GM18519 (cell line): ENCODE measurements at regions not wholly inside any gene's neighbourhood (a gene's known extent, or its start where the extent isn't known, plus 50 kb on each side); places are given as distances from the start of the nearest gene placed in this dataset.
"Not testable (repeated sequence)": the region's sequence is repeated elsewhere in the genome, so short reads cannot be mapped to it uniquely, and the experiment has no call there.

Experiments
- ATAC-seq: cut with Tn5 transposase; IDR thresholded peaks from one replicate; pipeline ENCODE4 v1.9.1; 2021; ENCODE audit warnings: mild to moderate bottlenecking, moderate library complexity; ENCODE audit not compliant: unreplicated experiment, low FRiP score

DNA sequence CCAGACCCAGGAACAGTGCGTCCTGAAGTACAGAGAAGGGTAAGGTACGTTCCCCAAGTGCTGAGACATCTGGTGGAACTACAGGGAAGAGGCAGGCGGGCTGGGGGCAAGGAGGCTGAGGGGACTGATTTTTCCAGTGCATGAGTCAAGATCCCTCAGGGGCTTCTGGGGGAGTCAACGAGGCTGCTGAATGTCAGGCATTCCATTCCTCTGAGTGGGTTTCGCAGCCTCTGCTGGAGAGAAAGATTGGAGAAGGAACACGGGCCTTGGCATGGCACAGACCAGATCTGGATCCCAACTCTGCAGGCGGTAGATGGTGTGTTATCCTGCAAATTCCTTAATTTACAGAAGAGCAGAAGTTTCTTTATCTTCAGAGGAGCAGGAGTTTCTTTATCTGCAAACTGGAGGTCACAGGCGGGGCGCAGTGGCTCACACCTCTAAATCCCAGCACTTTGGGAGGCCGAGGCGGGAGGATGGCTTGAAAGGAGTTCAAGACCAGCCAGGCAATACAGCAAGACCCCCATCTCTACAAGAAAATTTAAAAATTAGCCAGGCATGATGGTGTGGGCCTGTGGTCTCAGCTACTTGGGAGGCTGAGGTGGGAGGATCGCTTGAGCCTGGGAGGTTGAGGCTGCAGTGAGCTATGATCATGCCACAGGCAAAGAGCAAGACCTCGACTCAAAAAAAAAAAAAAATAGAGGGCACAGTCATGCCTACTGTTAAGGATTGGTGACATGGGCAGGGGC is 132.6 kb upstream of the MAP1LC3B2 start:
- ATAC-seq, result no peak

DNA sequence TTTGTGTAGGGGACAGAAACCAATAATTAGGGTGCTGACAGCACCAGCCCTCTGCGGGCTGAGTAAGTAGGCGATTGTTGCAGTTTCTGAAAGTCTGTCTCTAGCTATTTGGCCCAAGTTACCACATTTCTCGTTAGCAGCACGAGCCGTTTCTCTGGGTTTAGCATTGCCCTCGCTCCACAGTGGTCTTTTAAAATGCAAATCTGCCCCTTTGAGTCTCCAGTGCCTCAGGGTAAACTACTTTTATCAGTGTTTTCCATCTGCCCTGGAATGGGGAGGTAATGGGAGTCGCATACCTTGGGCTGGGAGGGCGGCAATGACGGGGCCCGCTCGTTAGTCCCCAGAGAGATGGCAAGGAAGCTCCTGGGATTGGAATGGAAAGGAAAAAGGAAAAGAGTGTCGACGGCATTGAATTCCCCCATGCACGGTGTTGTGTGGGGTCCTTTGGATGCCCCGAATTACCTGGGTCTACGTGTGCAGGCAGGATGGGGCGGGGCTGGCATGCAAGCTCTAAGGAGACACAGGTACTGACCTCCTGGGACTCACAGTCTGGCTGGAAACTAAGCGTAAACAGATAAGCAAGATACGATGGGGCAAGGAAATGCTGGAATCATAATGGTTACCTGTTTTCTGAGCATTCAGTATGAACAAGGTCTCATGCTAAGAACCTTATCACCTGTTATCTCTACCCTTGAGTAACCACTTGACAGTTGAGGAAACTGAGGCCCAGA is 131.8 kb upstream of the MAP1LC3B2 start:
- ATAC-seq, result no peak

DNA sequence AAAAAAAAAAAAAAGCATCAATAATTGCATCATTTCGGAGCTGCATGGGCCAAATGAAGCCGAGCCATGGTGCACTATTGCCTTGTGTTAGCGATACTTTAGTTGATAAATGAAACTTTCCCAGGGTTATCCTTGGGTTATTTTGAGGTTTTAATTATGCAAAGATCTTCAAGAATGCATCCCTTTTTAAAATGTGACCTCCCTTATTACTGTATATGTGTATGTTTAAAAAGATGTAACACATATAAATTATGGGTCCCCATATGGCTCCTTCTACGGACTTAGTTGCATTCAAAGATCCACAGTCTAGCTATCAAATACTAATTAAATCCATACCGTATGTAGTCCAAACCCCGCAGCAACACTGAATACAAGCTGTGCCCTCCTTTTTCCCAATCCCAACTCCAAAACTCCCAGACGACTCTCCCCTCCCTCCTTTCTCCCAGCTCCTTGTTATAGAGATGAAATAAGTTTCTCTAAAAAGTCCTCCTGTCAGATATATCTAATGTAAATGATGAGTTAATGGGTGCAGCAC is 129.3 kb upstream of the MAP1LC3B2 start:
- ATAC-seq, result no peak

DNA sequence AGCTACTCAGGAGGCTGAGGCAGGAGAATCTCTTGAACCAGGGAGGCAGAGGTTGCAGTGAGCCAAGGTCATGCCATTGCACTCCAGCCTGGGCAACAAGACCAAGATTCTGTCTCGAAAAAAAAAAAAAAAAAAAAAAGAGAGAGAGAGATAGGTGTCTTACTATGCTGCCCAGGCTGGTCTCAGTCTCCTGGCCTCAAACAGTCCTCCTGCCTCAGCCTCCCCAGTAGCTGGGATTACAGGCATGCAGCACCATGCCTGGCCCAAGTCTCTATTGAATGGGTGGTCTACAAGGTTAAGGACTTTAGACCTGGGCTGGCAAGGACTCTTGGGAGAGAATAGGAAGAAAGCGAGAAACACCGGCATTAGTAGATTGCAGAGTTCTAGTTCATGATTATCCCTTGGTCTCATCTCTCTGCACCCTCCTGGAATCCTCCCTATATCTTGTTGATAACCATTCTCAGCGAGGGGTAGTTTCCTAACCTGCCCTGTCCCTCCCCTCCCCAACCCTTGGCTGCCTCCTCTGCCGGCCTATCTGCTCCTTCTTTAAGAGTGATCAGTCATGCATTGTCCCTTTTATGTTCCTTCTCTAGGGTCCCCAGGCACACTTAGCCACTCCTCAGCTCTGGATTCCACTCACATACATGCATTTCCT is 128.1 kb upstream of the MAP1LC3B2 start:
- ATAC-seq, result no peak

DNA sequence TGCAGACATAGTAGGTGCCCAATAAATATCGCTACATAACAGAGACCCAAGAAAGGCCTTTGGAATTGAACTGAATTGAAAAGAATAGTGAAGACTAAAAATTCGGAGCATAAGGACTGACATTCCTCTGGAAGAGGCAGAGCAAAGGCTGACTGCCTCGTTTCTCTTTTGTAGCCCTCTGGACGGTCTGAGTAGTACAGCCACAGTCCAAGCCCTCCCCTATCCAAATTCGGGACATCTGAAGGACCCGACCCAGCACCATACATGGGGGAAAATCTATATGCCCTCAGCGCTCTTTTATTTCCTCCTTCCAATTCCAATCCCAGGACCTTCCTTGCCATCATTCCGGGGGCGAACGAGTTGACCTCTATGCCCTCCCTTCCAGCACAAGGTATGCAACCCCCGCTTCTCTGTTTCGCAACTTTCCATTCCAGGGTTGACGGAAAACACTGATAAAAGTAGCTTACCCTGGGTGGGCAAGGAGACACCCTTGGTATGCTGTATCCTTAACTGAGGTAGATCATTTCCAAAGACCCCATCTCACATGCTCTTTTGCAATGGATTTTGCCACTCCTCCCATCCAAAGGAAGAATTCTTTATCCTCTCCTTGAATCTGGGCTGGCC is 127.4 kb upstream of the MAP1LC3B2 start:
- no peak for ATAC-seq

DNA sequence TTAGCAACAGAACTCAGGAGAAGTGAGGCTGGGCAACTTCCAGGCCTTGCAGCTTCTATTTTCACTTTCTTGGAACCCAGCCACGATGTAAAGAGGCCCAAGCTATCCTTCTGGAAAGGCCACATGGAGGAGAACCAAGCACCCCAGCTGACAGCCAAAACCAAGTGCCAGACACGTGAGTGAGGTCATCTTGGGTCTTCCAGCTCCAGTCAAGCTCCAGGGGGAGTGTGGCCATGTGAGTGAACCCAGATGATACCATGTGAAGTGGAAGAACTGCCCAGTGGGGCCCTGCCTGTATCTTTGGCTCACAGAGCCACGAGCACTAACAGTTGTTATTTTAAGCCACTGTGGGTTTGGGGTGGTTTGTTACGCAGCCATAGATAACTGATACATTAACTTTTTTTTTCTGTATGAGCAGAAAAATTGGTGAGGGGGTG is 126.8 kb upstream of the MAP1LC3B2 start:
- no peak for ATAC-seq

DNA sequence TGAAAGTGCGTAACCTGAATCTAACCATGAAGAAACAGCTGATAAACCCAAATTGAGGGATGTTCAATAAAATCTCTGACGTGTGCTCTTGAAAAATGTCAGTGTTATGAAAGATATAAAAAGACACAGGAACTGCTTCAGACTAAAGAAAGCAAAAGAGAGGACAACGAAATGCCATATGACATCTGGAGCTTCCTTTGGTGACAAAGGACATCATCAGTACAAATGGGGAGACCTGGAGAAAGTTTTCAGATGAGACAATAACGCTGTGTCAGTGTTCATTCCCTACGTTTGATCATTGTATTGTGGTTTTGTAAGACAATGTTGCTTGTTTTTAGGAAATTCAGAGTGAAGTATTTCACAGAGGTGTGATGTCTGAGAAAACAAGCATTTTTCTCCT is 125.9 kb upstream of the MAP1LC3B2 start:
- ATAC-seq, result no peak

DNA sequence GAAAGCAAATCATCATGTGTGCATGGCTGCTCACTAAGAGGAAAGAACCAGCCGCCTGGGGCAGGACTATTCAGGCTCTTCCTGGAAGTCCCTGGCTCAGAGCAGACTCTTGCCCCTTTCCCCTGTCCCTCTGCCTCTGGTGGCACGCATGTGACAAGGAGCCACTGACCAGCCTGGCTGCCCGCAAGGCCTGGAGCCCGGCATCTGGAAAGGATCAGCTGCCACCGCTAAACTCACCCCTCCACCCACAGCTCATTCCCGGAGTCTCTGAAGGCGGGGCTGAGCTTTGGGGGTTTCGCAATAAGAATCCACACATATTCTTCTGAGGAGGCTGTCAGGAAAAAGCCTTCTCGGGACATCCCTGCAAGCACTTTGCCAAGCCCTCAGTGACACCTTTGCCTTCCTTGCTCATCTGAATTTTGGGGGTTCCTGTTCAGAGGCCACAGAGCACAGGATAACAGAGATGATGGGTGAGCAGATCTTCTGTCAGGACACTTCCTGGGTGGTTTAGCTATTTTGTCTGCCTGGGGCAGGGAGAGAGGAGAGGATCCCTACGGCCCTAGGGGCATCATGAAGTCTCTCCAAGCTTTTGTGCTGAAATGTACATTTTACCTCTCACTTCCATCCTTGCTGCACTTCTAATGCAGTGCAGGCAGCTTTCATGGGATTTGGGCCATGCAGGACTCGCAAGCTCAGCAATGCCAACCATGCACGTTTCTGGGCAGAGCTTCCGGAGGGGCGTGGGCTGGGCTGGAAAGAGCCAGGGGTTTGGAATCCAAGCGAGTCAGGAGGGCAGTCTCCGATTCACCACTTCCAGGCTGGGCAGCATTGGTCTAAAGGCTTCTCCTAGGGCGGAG is 124.8 kb upstream of the MAP1LC3B2 start:
- ATAC-seq, result no peak

DNA sequence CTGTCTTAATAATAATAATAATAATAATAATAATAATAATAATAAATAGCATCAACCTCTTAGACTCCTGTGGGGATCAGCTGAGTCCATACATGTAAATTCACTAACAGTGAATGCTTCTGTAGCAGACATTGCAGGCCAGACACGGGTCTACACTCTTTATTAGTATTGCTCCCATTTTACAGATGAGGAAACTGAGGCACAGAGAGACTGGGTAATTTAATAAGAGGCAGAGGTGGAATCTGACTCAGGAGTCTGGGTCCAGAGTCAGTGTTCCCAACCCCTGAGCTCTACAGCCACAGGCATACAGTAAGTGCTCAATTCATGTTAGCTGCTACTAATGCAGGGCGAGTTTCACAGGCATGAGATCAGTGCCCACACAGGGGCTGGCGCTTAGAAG is 123.2 kb upstream of the MAP1LC3B2 start:
- ATAC-seq, result no peak

DNA sequence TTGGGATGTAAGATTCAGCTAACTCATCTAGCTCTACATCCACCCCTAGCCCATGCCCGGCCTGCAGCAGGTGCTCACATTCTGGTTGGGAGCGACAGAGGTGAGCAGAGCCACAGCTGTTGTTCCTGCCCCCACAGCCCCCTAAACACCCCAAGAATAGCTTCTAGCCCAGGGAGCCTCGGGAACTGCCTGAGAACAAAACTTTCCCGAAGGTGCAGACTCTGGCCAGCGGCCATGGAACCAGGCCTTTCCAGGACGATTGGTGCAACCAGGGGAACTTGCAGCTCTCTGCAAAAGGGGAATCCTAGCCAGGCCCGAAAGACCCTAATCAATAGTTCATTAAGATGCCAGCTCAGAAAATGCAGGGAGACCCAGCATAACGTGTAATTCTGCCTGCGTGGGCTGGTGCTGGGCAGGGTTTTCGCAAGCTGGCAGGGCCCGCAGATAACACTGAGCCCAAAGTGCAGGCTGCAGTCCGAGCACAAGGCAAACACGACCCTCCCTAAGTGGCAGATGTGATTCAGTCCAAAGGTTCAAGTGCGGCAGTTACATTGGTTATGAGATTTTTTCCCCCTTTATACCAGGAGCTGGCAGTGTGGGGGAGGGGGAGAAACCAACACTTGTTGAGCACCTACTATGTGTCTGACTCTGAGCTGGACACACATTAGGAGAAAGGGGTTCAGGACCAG is 122.5 kb upstream of the MAP1LC3B2 start:
- no peak for ATAC-seq

DNA sequence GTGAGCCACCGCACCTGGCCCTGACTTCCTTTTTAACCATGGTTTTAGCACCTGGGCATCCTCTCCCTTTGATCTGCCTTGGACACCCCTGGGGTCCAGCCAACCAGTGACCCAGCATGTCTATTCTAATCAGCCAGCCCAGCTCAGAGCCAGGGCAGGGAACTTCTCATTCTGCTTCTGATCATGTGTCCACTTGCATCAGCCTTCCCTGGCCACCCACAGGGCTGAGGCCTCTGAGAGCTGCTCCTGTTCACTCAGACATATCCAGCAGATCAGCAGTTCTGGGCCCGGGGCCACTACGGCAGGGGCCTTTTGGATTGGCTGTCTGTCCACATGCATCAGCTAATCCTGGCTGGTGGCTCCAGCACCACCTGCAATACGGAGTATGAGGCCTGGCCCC is 117.9 kb upstream of the MAP1LC3B2 start:
- no peak for ATAC-seq

DNA sequence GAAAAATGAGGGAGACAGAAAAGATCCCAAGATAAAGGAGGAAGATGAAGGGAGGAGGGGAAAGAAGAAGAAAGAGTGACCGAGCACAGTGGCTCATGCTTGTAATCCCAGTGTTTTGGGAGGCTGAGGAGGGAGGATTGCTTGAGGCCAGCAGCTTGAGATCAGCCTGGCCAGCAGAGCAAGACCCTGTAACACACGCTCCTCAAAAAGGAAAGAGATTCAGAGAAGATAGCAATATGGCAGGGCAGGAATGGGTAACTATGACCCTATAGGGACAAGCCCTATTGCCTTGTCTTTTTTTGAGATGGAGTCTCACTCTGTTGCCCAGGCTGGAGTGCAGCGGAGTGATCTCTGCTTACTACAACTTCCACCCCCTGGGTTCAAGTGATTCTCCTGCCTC is 116.9 kb upstream of the MAP1LC3B2 start:
- no peak for ATAC-seq

DNA sequence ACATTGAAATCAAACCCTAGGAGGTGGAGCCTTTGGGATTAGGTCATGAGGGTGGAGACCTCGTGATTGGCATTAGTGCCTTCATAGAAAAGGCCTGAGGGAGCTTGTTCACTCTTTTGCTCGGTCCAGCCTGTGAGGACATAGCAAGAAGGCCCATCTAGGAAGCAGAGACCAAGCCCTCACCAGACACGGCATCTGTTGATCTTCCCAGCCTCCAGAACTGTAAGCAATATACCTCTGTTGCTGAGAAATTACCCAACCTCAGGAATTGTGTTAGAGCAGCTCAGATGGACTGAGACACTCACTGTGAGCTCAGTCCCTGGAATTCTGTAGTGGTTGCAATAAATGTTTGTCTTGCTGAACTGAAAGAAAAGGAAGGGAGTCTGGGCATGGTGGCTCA is 116.2 kb upstream of the MAP1LC3B2 start:
- ATAC-seq, result no peak

DNA sequence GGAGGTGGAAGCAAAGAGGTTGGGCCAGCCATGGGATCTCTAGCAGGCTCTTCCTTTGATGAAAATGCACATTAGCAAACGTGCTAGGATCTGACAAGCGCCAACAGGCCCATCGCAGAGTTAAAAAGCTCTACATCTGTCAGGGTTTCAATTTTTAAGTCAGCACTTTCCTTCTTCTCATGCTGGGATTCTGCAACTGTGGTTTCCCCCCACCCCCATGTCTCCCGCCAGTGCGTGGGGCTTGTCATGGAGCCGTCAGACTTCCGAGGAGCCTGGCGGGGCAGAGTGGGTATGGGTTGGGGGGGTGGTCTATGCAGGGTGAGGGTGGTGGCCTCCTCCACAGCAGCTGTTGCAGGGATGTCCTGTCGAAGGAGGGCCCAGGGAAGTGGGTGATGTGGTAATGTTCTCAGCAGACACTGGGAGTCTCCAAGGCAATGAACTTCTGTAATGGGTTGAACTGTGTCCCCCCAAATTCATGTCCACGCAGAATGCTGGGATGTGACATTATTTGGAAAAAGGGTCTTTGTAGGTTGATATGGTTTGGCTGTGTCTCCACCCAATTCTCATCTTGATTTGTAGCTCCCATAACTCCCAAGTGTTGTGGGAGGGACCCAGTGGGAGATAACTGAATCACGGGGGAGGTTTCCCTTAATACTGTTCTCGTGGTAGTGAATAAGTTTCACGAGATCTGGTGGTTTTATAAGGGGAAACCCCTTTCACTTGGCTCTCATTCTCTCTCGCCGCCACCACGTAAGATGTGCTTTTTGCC is 115.2 kb upstream of the MAP1LC3B2 start:
- no peak for ATAC-seq

DNA sequence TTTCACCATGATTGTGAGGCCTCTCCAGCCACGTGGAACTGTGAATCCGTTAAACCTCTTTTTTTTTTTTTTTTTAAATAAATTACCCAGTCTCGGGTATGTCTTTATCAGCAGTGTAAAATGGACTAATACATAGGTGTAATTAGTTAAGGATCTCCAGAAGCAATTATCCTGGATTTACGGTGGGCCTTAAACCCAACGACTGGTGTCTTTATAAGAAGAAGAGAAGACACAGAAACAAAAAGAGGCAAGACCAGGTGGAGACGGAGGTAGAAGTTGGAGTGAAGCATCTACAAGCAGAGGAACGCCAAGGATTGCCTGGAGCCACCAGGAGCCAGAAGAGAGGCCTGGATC is 114.6 kb upstream of the MAP1LC3B2 start:
- ATAC-seq, result no peak

DNA sequence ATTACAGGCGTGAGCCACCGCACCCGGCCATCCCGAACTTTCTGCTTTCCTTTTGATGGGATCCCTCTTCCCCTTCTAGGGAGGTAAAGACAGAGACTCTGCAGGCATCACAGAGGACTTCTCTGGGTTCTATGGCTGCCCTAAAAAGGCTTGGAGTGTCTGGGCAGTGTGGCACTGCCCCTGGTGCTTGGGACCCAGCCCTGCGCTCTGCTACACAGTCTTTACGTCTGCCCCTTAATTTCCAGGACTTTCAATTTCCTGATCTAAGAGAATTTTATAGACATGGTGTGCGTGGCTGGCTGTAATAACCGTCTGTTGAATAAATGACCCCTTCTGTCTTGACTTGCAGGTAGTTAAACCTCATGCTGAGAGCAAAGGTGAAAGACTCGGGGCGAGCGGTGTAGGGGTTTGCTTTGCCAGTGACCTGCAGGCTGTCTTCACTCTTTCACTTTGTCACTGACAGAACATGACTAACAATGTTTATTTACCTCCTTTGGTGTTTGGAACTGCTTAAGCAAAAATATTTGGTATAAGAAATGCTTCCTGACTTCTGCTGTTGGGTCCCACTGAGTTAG is 110.9 kb upstream of the MAP1LC3B2 start:
- ATAC-seq, result no peak

DNA sequence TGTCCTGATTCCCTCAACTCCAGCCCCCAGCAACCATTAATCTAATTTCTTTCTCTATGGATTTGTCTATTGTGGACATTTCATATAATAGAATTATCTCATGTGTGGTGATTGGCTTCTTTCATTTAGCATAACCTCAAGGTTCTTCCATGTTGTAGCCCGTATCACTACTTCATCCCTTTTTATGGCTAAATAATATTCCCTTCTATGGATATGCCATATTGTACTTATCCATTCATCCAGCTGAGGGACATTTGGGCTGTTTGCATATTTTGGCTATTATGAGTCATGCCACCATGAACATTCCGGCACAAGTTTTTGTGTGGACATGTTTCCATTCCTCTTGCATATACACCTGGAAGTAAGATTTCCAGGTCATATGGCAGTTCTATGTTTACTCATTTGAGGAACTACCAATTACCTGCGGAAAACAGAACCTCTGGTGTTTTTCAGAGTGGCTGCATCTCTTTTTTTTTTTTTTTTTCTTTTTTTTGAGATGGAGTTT is 108.7 kb upstream of the MAP1LC3B2 start:
- no peak for ATAC-seq

DNA sequence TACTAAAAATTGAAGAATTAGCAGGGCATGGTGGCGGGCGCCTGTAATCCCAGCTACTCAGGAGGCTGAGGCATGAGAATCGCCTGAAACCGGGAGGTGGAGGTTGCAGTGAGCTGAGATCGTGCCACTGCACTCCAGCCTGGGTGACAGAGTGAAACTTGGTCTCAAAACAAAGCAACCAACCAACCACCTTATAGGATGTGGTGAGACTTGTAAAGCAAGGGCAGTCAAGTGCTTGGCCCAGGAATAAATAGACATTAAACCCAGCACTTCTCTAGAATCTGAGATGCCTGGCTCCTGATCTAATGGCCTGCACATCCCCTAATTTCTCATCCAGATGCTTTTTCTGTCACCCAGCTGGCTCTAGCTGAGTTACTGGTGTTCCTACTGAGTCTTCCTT is 106.2 kb upstream of the MAP1LC3B2 start:
- not testable (repeated sequence) for ATAC-seq
